ENCODE measurements at regions not wholly inside any gene's neighbourhood (a gene's known extent, or its start where the extent isn't known, plus 50 kb on each side); places are given as distances from the start of the nearest gene placed in this dataset.

GRCh38 chr5:18687429-18687828 lies 1053.2 kb downstream of the TAF11L14 start (continued):
- TF ChIP-seq TCF12 (IDR thresholded peaks at IDR 0.05; ENCODE audit: low read depth, low read length) = no peak

Measured in H1 (cell line).